VCaP (cell line): ENCODE measurements at regions not wholly inside any gene's neighbourhood (a gene's known extent, or its start where the extent isn't known, plus 50 kb on each side); places are given as distances from the start of the nearest gene placed in this dataset.
"Not testable (repeated sequence)": the region's sequence is repeated elsewhere in the genome, so short reads cannot be mapped to it uniquely, and the experiment has no call there.

Experiments used
- H3K27ac ChIP-seq: fragments of 450-650 bp; 2 replicates; pipeline ENCODE4 v1.5.1; 2017
- TF ChIP-seq, protein P1 (sequence below): fragments of 450-650 bp; conservative IDR thresholded peaks from 2 replicates; pipeline ENCODE4 v1.5.1; 2017; ENCODE audit warnings: mild to moderate bottlenecking, moderate library complexity

DNA sequence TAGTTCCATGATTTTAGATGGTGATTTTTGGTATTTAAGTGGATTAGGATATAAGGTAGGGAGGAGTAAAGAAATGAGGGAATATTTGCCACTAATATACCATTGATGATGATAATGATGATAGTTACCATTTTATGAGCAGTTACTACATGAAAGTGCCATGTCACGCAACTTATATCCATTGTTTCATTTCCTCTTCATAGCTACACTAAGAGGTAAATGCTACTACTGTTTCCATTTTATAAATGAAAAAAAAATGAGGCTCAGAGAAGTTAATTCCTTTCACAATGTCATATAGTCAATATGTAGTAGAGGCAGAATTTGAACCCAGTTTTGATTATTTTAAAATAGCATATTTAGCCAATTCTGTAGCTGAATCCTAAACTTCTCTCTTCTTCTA is 112.2 kb upstream of the ADRA1B start:
- H3K27ac ChIP-seq, result no peak overlapping the region
- TF ChIP-seq, protein P1, sequence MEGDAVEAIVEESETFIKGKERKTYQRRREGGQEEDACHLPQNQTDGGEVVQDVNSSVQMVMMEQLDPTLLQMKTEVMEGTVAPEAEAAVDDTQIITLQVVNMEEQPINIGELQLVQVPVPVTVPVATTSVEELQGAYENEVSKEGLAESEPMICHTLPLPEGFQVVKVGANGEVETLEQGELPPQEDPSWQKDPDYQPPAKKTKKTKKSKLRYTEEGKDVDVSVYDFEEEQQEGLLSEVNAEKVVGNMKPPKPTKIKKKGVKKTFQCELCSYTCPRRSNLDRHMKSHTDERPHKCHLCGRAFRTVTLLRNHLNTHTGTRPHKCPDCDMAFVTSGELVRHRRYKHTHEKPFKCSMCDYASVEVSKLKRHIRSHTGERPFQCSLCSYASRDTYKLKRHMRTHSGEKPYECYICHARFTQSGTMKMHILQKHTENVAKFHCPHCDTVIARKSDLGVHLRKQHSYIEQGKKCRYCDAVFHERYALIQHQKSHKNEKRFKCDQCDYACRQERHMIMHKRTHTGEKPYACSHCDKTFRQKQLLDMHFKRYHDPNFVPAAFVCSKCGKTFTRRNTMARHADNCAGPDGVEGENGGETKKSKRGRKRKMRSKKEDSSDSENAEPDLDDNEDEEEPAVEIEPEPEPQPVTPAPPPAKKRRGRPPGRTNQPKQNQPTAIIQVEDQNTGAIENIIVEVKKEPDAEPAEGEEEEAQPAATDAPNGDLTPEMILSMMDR, result no peak

DNA sequence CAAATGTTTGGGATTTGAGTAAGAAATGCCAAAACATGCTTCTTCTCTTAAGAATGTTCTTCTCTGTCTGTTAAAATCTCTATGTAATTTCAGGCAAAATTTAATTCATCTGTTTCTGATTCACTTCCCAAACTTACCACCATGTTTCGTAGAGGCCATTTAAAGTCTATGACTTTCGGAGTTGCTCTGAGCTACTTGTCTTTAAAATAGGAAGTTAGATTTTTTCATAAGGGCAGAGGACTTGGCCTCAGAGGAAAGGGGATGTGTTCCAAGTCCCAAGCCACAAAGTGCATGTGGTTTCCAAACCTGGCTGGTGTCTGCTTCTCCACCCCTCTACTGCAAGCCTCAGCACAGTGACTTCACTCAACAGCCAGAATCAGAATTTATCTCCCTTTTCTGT is 111.3 kb upstream of the ADRA1B start:
- no peak overlapping the region for H3K27ac ChIP-seq
- TF ChIP-seq, protein P1, result no peak

DNA sequence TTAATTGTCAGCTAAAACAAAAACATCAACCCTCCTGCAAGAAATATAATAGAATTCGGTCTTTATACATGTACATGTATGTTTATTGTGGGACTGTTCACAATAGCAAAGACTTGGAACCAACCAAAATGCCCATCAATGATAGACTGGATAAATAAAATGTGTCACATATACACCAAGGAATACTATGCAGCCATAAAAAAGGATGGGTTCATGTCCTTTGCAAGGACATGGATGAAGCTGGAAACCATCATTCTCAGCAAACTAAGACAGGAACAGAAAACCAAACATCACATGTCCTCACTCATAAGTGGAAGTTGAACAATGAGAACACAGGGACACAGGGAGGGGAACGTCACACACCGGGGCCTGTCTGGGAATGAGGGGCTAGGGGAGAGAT is 109.1 kb upstream of the ADRA1B start:
- H3K27ac ChIP-seq, result not testable (repeated sequence)

DNA sequence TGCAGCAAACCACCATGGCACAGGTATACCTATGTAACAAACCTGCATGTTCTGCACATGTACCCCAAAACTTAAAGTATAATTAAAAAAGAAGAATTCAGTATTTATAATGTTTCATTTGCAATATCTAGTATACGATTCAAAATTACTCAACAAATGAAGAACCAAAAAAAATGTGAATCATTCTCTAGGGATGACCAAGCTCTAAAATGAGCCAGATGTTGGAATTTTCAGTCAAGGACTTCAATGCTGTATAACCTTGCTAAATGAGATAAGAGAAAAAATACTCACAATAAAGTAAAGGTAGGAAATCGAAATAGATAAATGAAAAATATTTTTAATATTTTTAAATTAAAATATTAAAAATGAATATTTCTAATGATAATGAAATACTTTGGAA is 108.7 kb upstream of the ADRA1B start:
- H3K27ac ChIP-seq, result no peak overlapping the region
- TF ChIP-seq, protein P1, result no peak

DNA sequence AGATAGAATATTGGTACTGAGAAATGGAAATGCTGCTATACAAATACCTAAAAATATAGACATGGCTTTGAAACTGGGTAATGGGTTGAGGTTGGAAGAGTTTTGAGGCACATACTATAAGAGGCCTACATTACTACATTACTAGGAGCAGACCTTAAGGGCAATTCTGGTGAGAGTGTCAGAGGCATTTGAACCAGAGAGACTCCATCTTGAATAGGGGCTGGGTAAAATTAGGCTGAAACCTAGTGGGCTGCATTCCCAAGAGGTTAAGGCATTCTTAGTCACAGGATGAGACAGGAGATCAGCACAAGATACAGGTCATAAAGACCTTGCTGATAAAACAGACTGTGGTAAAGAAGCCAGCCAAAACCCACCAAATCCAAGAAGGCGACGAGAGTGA is 104.6 kb upstream of the ADRA1B start:
- no peak overlapping the region for H3K27ac ChIP-seq
- TF ChIP-seq, protein P1, result no peak

DNA sequence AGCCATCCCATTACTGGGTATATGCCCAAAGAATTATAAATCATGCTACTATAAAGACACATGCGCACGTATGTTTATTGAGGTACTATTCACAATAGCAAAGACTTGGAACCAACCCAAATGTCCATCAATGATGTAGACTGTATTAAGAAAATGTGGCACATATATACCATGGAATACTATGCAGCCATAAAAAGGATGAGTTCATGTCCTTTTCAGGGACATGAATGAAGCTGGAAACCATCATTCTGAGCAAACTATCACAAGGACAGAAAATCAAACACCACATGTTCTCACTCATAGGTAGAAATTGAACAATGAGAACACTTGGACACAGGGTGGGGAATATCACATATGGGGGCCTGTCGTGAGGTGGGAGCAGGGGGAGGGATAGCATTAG is 103.5 kb upstream of the ADRA1B start:
- H3K27ac ChIP-seq, result not testable (repeated sequence)

DNA sequence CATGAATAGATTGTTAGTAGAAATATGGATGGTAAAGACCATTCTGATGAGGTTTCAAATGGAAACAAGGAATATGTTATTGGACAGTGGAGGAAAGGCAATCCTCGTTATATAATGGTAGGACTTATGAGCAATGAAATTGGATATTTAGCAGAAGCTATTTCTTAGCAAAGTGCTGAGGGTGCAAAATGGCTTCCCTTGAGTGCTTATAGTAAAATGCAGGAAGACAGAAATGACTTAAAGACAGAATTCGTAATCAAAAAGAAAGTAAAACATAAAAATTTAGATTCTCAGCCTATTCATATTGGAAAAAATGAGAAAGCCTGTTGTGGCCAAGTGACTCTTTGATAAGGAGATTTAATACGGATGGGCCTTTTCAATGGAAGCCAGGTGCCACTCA is 102.1 kb upstream of the ADRA1B start:
- TF ChIP-seq, protein P1, result no peak
- H3K27ac ChIP-seq, result no peak overlapping the region

DNA sequence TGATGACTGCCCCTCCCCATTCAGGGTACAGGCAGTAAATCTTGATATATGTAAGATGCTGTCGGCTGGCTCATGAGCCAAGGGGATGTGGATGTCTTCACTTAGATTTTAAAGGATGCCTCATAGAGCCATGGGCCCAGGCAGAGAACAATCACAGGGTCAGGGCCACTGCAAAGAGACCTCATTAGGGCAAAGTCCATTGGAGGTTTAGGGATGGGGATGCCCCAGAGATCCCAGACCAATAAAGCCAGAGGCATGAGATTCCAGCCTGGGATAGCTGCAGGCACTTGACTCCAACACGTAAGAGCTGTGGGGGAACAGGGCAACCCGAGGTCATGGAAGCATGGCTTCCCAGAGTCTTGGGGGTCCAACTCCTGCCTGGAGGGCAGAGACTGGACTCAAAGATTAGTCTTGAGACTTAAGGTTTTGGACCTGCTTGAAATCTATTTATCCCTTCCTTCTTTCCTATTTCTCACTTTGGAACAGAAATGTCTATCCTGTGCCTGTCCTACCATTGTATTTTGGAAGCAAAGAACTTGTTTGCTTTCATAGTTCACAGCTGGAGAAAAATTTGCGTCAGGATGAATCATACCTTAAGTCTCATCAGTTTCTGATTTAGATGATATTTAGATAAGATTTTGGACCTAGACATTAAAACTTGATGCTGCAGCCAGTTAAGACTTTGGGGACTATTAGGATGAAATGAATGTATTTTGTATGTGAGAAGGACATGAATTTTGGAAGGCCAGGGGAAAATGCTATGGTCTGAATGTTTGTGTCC is 101.3 kb upstream of the ADRA1B start:
- no peak overlapping the region for H3K27ac ChIP-seq
- TF ChIP-seq, protein P1, result no peak
